ENCODE measurements at regions not wholly inside any gene's neighbourhood (a gene's known extent, or its start where the extent isn't known, plus 50 kb on each side); places are given as distances from the start of the nearest gene placed in this dataset.

GRCh38 chr7:106177300-106177690 is 65.2 kb upstream of the SYPL1 start:
- TF ChIP-seq CTCF (IDR thresholded peaks at IDR 0.05) (no peak), POLR2A (IDR thresholded peaks at IDR 0.05) (no peak)
